ENCODE measurements at regions not wholly inside any gene's neighbourhood (a gene's known extent, or its start where the extent isn't known, plus 50 kb on each side); places are given as distances from the start of the nearest gene placed in this dataset.
"Not testable (repeated sequence)": the region's sequence is repeated elsewhere in the genome, so short reads cannot be mapped to it uniquely, and the experiment has no call there.

- DNase-seq (ENCODE audit: low read depth): not testable (repeated sequence)
Measured at GRCh38 chr10:3314445-3315085, 142.0 kb upstream of the PITRM1 start.

GRCh38 chr10:3313784-3314444, 141.3 kb upstream of the PITRM1 start:
- peak; percentile 43 for DNase-seq (ENCODE audit: low read depth)

GRCh38 chr10:3312403-3312940, 139.9 kb upstream of the PITRM1 start:
- DNase-seq (ENCODE audit: low read depth): no peak

- no peak for DNase-seq (ENCODE audit: low read depth)
Measured at GRCh38 chr10:3310016-3310784, 137.6 kb upstream of the PITRM1 start.

GRCh38 chr10:3306050-3306449, 133.5 kb upstream of the PITRM1 start:
- no peak for DNase-seq (ENCODE audit: low read depth)

- no peak for DNase-seq (ENCODE audit: low read depth)
Measured at GRCh38 chr10:3295582-3296151, 123.1 kb upstream of the PITRM1 start.

- no peak for DNase-seq (ENCODE audit: low read depth)
Measured at GRCh38 chr10:3294919-3295581, 122.5 kb upstream of the PITRM1 start.

- no peak for DNase-seq (ENCODE audit: low read depth)
Measured at GRCh38 chr10:3293581-3294431, 121.2 kb upstream of the PITRM1 start.

- no peak for DNase-seq (ENCODE audit: low read depth)
Measured at GRCh38 chr10:3292636-3293035, 120.1 kb upstream of the PITRM1 start.

- DNase-seq (ENCODE audit: low read depth): no peak
Measured at GRCh38 chr10:3290550-3290949, 118.0 kb upstream of the PITRM1 start.

- no peak for DNase-seq (ENCODE audit: low read depth)
Measured at GRCh38 chr10:3287572-3288445, 115.2 kb upstream of the PITRM1 start.

- no peak for DNase-seq (ENCODE audit: low read depth)
Measured at GRCh38 chr10:3282674-3283017, 110.1 kb upstream of the PITRM1 start.

GRCh38 chr10:3281941-3282673, 109.5 kb upstream of the PITRM1 start:
- DNase-seq (ENCODE audit: low read depth): no peak

GRCh38 chr10:3278771-3279170, 106.2 kb upstream of the PITRM1 start:
- DNase-seq (ENCODE audit: low read depth): no peak

GRCh38 chr10:3277566-3277965, 105.0 kb upstream of the PITRM1 start:
- no peak for DNase-seq (ENCODE audit: low read depth)

- no peak for DNase-seq (ENCODE audit: low read depth)
Measured at GRCh38 chr10:3274414-3274813, 101.8 kb upstream of the PITRM1 start.

GRCh38 chr10:3273966-3274365, 101.4 kb upstream of the PITRM1 start:
- DNase-seq (ENCODE audit: low read depth): no peak

GRCh38 chr10:3272300-3272699, 99.7 kb upstream of the PITRM1 start:
- no peak for DNase-seq (ENCODE audit: low read depth)

Data from Daoy (cell line).